Endothelial cell of hepatic sinusoid (primary cell): ENCODE measurements at regions not wholly inside any gene's neighbourhood (a gene's known extent, or its start where the extent isn't known, plus 50 kb on each side); places are given as distances from the start of the nearest gene placed in this dataset.
"Not testable (repeated sequence)": the region's sequence is repeated elsewhere in the genome, so short reads cannot be mapped to it uniquely, and the experiment has no call there.

Experiments used
- in situ Hi-C: cut with HindIII; loops from 2 replicates; pipeline ENCODE4 v1.10.0; 2017; ENCODE audit warnings: low sequenced_read_pairs

- in situ Hi-C loops: no loop called here
Observed at GRCh38 chr4:189828081-189828697, 112.5 kb upstream of the FRG1 start.

- in situ Hi-C loops: no loop called here
Observed at GRCh38 chr4:189832528-189832927, 108.1 kb upstream of the FRG1 start.

- in situ Hi-C loops: no loop called here
Observed at GRCh38 chr4:189834616-189835015, 106.1 kb upstream of the FRG1 start.

GRCh38 chr4:189835505-189835904 is 105.2 kb upstream of the FRG1 start:
- in situ Hi-C loops: no loop called here

- in situ Hi-C loops: no loop called here
Observed at GRCh38 chr4:189837471-189837870, 103.2 kb upstream of the FRG1 start.

- in situ Hi-C loops: no loop called here
Observed at GRCh38 chr4:189838821-189839497, 101.7 kb upstream of the FRG1 start.

- in situ Hi-C loops: no loop called here
Observed at GRCh38 chr4:189840356-189840755, 100.3 kb upstream of the FRG1 start.

GRCh38 chr4:189843413-189844009 is 97.2 kb upstream of the FRG1 start:
- in situ Hi-C loops: no loop called here

GRCh38 chr4:189845145-189845846 is 95.4 kb upstream of the FRG1 start:
- in situ Hi-C loops: no loop called here

- in situ Hi-C loops: not testable (repeated sequence)
Observed at GRCh38 chr4:189846094-189846493, 94.6 kb upstream of the FRG1 start.

GRCh38 chr4:189846608-189847007 is 94.1 kb upstream of the FRG1 start:
- in situ Hi-C loops: not testable (repeated sequence)

GRCh38 chr4:189848672-189849071 is 92.0 kb upstream of the FRG1 start:
- in situ Hi-C loops: not testable (repeated sequence)

- in situ Hi-C loops: no loop called here
Observed at GRCh38 chr4:189850239-189850856, 90.3 kb upstream of the FRG1 start.

- in situ Hi-C loops: no loop called here
Observed at GRCh38 chr4:189858435-189858834, 82.2 kb upstream of the FRG1 start.

GRCh38 chr4:189861101-189861500 is 79.6 kb upstream of the FRG1 start:
- in situ Hi-C loops: no loop called here

- in situ Hi-C loops: no loop called here
Observed at GRCh38 chr4:189869236-189869635, 71.4 kb upstream of the FRG1 start.

- in situ Hi-C loops: no loop called here
Observed at GRCh38 chr4:189870511-189871234, 70.0 kb upstream of the FRG1 start.

GRCh38 chr4:189874591-189874990 is 66.1 kb upstream of the FRG1 start:
- in situ Hi-C loops: no loop called here

- in situ Hi-C loops: not testable (repeated sequence)
Observed at GRCh38 chr4:189881190-189881589, 59.5 kb upstream of the FRG1 start.

- in situ Hi-C loops: not testable (repeated sequence)
Observed at GRCh38 chr4:189888407-189888806, 52.3 kb upstream of the FRG1 start.
